Neural cell (in vitro differentiated cells): ENCODE measurements at regions not wholly inside any gene's neighbourhood (a gene's known extent, or its start where the extent isn't known, plus 50 kb on each side); places are given as distances from the start of the nearest gene placed in this dataset.

Experiments used
- H2AFZ ChIP-seq: fragments of 200-600, 300-800 bp; sonication (generic), shearing (Covaris generic); 2 replicates; pipeline ENCODE4 v1.6.0; 2014; ENCODE audit warnings: low read depth, mild to moderate bottlenecking, antibody characterized with exemption, low read length, moderate library complexity
- H3F3A ChIP-seq: fragments of 200-600 bp; shearing (Covaris generic); 2 replicates; pipeline ENCODE4 v1.6.1; 2016; ENCODE audit warnings: mild to moderate bottlenecking, moderate library complexity, mixed read lengths, antibody characterized with exemption, low read length; ENCODE audit not compliant: insufficient read depth, poor library complexity, severe bottlenecking
- H3K27ac ChIP-seq: fragments of 200-600, 300-800 bp; sonication (generic), shearing (Covaris generic); 2 replicates; pipeline ENCODE4 v1.5.1; 2014; ENCODE audit warnings: mild to moderate bottlenecking, low read length, moderate library complexity
- H3K27me3 ChIP-seq: fragments of 300-800, 200-600 bp; sonication (generic), shearing (Covaris generic); 2 replicates; pipeline ENCODE4 v1.6.0; 2014; ENCODE audit warnings: mild to moderate bottlenecking, low read depth, low read length, moderate library complexity; ENCODE audit not compliant: insufficient read depth
- H3K36me3 ChIP-seq: fragments of 300-800, 200-600 bp; sonication (generic), shearing (Covaris generic); 2 replicates; pipeline ENCODE4 v1.5.1; 2014; ENCODE audit warnings: mild to moderate bottlenecking, antibody characterized with exemption, low read length, moderate library complexity; ENCODE audit not compliant: insufficient read depth
- H3K4me2 ChIP-seq: fragments of 300-800, 200-600 bp; sonication (generic), shearing (Covaris generic); 2 replicates; pipeline ENCODE4 v1.6.0; 2014; ENCODE audit warnings: mild to moderate bottlenecking, low read length
- H3K4me3 ChIP-seq: fragments of 300-800, 200-600 bp; sonication (generic), shearing (Covaris generic); 2 replicates; pipeline ENCODE4 v1.5.1; 2014; ENCODE audit warnings: mild to moderate bottlenecking, low read length, moderate library complexity
- H3K79me2 ChIP-seq: fragments of 200-600 bp; shearing (Covaris generic); replicated peaks from 2 replicates; pipeline ENCODE4 v1.6.0; 2014; ENCODE audit warnings: mild to moderate bottlenecking, low read length, moderate library complexity; ENCODE audit not compliant: insufficient read depth
- H3K9ac ChIP-seq: fragments of 300-800, 200-600 bp; sonication (generic), shearing (Covaris generic); 2 replicates; pipeline ENCODE4 v1.6.1; 2016; ENCODE audit warnings: mild to moderate bottlenecking, low read length, mixed read lengths
- H3K9me2 ChIP-seq: fragments of 200-600 bp; shearing (Covaris generic); 2 replicates; pipeline ENCODE4 v1.6.1; 2016; ENCODE audit warnings: mild to moderate bottlenecking, low read length, mixed read lengths; ENCODE audit not compliant: insufficient read depth
- H3K9me3 ChIP-seq: fragments of 200-600, 300-800 bp; sonication (generic), shearing (Covaris generic); 2 replicates; pipeline ENCODE4 v1.6.1; 2016; ENCODE audit warnings: mild to moderate bottlenecking, mixed run types, low read length, moderate library complexity, mixed read lengths
- H4K20me1 ChIP-seq: fragments of 200-600 bp; shearing (Covaris generic); 2 replicates; pipeline ENCODE4 v1.6.1; 2016; ENCODE audit warnings: mild to moderate bottlenecking, mixed run types; ENCODE audit not compliant: insufficient read depth
- EP300 ChIP-seq: fragments of 450-650 bp; conservative IDR thresholded peaks from 2 replicates; pipeline ENCODE4 v1.6.1; 2014; ENCODE audit warnings: antibody characterized with exemption, mild to moderate bottlenecking, moderate library complexity; ENCODE audit not compliant: poor library complexity, severe bottlenecking
- EZH2 ChIP-seq: fragments of 200-600, 300-800 bp; shearing (Covaris generic), sonication (generic); IDR thresholded peaks from 2 replicates; pipeline ENCODE4 v1.6.1; 2014; ENCODE audit warnings: antibody characterized with exemption, low read length, borderline replicate concordance, mild to moderate bottlenecking; ENCODE audit not compliant: insufficient read depth, poor library complexity, severe bottlenecking
- MXI1 ChIP-seq: fragments of 450-650 bp; conservative IDR thresholded peaks from 2 replicates; pipeline ENCODE4 v1.6.1; 2014; ENCODE audit warnings: antibody characterized with exemption, mild to moderate bottlenecking; ENCODE audit not compliant: poor library complexity, severe bottlenecking
- POLR2AphosphoS5 ChIP-seq: IDR thresholded peaks from 2 replicates; pipeline ENCODE4 v1.6.1; 2012
- RAD21 ChIP-seq: fragments of 450-650 bp; conservative IDR thresholded peaks from 2 replicates; pipeline ENCODE4 v1.6.1; 2014; ENCODE audit warnings: antibody characterized with exemption, mild to moderate bottlenecking, moderate library complexity
- SMC3 ChIP-seq: fragments of 450-650 bp; conservative IDR thresholded peaks from 2 replicates; pipeline ENCODE4 v1.6.1; 2014; ENCODE audit warnings: antibody characterized with exemption, mild to moderate bottlenecking, moderate library complexity; ENCODE audit not compliant: poor library complexity
- TAF1 ChIP-seq: IDR thresholded peaks from 2 replicates; pipeline ENCODE4 v1.6.1; 2012; ENCODE audit warnings: low read depth
- TF ChIP-seq, protein P1 (sequence below): fragments of 450-650 bp; IDR thresholded peaks from 2 replicates; pipeline ENCODE4 v1.5.1; 2014; ENCODE audit warnings: antibody characterized with exemption, mild to moderate bottlenecking, moderate library complexity; ENCODE audit not compliant: poor library complexity, severe bottlenecking
- TF ChIP-seq, protein P2 (sequence below): IDR thresholded peaks from 2 replicates; pipeline ENCODE4 v1.6.1; 2012; ENCODE audit warnings: borderline replicate concordance

DNA sequence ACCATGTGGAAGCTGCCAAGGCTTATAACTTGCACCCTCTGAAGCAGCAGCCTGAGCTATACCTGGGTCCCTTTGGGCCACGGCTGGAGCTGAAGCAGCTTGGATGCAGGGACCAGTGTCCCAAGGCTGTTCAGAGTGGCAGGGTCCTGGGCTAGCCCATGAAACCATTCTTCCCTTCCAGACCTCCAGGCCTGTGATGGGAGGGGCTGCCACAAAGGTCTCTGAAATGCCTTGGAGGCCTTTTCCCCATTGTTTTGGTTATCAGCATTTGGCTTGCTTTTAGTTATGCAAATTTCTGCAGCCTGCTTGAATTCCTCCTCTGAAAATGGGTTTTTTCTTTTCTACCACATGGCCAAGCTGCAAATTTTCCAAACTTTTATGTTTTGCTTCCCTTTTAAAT, 433.7 kb upstream of the ACO1 start:
- H3K36me3 ChIP-seq = no peaks in the 10 kb centered on the region
- H2AFZ ChIP-seq = no peak overlapping the region
- TF ChIP-seq, protein P1, sequence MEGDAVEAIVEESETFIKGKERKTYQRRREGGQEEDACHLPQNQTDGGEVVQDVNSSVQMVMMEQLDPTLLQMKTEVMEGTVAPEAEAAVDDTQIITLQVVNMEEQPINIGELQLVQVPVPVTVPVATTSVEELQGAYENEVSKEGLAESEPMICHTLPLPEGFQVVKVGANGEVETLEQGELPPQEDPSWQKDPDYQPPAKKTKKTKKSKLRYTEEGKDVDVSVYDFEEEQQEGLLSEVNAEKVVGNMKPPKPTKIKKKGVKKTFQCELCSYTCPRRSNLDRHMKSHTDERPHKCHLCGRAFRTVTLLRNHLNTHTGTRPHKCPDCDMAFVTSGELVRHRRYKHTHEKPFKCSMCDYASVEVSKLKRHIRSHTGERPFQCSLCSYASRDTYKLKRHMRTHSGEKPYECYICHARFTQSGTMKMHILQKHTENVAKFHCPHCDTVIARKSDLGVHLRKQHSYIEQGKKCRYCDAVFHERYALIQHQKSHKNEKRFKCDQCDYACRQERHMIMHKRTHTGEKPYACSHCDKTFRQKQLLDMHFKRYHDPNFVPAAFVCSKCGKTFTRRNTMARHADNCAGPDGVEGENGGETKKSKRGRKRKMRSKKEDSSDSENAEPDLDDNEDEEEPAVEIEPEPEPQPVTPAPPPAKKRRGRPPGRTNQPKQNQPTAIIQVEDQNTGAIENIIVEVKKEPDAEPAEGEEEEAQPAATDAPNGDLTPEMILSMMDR = no peak
- TF ChIP-seq TAF1 = no peak
- H3K79me2 ChIP-seq = no peaks in the 10 kb centered on the region
- H3K9me2 ChIP-seq = no peaks in the 10 kb centered on the region
- H3F3A ChIP-seq = no peaks in the 10 kb centered on the region
- peaks cover 4% of the 10 kb centered on the region for H3K9me3 ChIP-seq
- no peak overlapping the region for H3K4me2 ChIP-seq
- H3K27ac ChIP-seq = no peak overlapping the region
- H3K9ac ChIP-seq = no peak overlapping the region
- H3K27me3 ChIP-seq = no peaks in the 10 kb centered on the region
- no peaks in the 10 kb centered on the region for H4K20me1 ChIP-seq
- no peak overlapping the region for H3K4me3 ChIP-seq

DNA sequence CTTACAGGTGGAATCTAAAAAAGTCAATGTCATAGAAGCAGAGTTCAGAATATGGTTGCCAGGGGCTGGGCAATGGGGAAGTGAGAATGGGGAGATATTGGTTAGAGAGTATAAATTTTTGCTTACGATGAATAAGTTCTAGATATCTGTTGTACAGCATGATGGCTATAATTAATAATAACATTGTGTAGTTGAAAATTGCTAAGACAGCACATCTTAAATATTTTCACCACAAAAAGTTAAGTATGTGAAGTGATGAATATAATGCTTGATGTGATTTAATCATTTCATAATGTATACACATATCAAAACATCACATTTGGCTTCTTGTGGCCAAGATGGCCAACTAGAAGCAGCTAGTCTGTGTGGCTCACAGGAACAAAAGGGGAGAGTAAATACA, 425.9 kb upstream of the ACO1 start:
- Histone ChIP-seq H3K36me3 (no peaks in the 10 kb centered on the region), H3K9me2 (no peaks in the 10 kb centered on the region), H3K79me2 (no peaks in the 10 kb centered on the region), H4K20me1 (no peaks in the 10 kb centered on the region), H3K27ac (no peak overlapping the region), H3K9ac (no peak overlapping the region), H3K27me3 (no peaks in the 10 kb centered on the region), H2AFZ (no peak overlapping the region), H3K4me3 (no peak overlapping the region), H3F3A (no peaks in the 10 kb centered on the region), H3K4me2 (no peak overlapping the region), H3K9me3 (peaks cover 4% of the 10 kb centered on the region)
- no peak for TF ChIP-seq POLR2AphosphoS5
- TF ChIP-seq RAD21 = no peak
- no peak for TF ChIP-seq MXI1
- TF ChIP-seq, protein P1 = no peak
- TF ChIP-seq TAF1 = no peak
- TF ChIP-seq SMC3 = no peak
- no peak for TF ChIP-seq EZH2
- no peak for TF ChIP-seq EP300
- TF ChIP-seq, protein P2, sequence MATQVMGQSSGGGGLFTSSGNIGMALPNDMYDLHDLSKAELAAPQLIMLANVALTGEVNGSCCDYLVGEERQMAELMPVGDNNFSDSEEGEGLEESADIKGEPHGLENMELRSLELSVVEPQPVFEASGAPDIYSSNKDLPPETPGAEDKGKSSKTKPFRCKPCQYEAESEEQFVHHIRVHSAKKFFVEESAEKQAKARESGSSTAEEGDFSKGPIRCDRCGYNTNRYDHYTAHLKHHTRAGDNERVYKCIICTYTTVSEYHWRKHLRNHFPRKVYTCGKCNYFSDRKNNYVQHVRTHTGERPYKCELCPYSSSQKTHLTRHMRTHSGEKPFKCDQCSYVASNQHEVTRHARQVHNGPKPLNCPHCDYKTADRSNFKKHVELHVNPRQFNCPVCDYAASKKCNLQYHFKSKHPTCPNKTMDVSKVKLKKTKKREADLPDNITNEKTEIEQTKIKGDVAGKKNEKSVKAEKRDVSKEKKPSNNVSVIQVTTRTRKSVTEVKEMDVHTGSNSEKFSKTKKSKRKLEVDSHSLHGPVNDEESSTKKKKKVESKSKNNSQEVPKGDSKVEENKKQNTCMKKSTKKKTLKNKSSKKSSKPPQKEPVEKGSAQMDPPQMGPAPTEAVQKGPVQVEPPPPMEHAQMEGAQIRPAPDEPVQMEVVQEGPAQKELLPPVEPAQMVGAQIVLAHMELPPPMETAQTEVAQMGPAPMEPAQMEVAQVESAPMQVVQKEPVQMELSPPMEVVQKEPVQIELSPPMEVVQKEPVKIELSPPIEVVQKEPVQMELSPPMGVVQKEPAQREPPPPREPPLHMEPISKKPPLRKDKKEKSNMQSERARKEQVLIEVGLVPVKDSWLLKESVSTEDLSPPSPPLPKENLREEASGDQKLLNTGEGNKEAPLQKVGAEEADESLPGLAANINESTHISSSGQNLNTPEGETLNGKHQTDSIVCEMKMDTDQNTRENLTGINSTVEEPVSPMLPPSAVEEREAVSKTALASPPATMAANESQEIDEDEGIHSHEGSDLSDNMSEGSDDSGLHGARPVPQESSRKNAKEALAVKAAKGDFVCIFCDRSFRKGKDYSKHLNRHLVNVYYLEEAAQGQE = no peak
